NT2/D1 (cell line): ENCODE measurements at regions not wholly inside any gene's neighbourhood (a gene's known extent, or its start where the extent isn't known, plus 50 kb on each side); places are given as distances from the start of the nearest gene placed in this dataset.
A peak's percentile ranks its signal among the peaks of the same experiment; 100 is the strongest.

Source experiments
- DNase-seq: peaks from one replicate; pipeline ENCODE4 v3.0.0-alpha.2; 2011; ENCODE audit warnings: low read depth, low spot score
- H3K27me3 ChIP-seq: 2 replicates; pipeline ENCODE4 v1.6.0; 2011; ENCODE audit warnings: mild to moderate bottlenecking; ENCODE audit not compliant: insufficient read length, insufficient read depth
- H3K36me3 ChIP-seq: 2 replicates; pipeline ENCODE4 v1.6.1; 2011; ENCODE audit warnings: mild to moderate bottlenecking, low read length, mixed read lengths; ENCODE audit not compliant: insufficient read depth, insufficient read length
- H3K4me1 ChIP-seq: 2 replicates; pipeline ENCODE4 v1.5.1; 2011; ENCODE audit not compliant: insufficient read depth, insufficient read length
- H3K4me3 ChIP-seq: 2 replicates; pipeline ENCODE4 v1.5.1; 2011; ENCODE audit warnings: low read depth; ENCODE audit not compliant: insufficient read length
- H3K9ac ChIP-seq: 2 replicates; pipeline ENCODE4 v1.6.0; 2011; ENCODE audit warnings: low read depth; ENCODE audit not compliant: insufficient read length
- H3K9me3 ChIP-seq: 2 replicates; pipeline ENCODE4 v1.5.1; 2011; ENCODE audit warnings: mild to moderate bottlenecking, low read length; ENCODE audit not compliant: insufficient read depth
- SUZ12 ChIP-seq: IDR thresholded peaks from 2 replicates; pipeline ENCODE4 v1.6.1; 2011; ENCODE audit not compliant: insufficient read length, insufficient read depth; ENCODE audit errors: extremely low read depth
- YY1 ChIP-seq: IDR thresholded peaks from 2 replicates; pipeline ENCODE4 v1.6.1; 2011; ENCODE audit not compliant: insufficient read length, insufficient read depth
- ZNF274 ChIP-seq: IDR thresholded peaks from 2 replicates; pipeline ENCODE4 v1.6.1; 2011; ENCODE audit warnings: mild to moderate bottlenecking, low read depth, low read length

- Histone ChIP-seq H3K9me3 (0 out of 2 replicates have a peak, but pooled peaks cover under 1% of the 10 kb centered on the region), H3K4me3 (no peak overlapping the region), H3K27me3 (no peaks in the 10 kb centered on the region), H3K9ac (no peak overlapping the region), H3K4me1 (peaks cover 3% of the 10 kb centered on the region), H3K36me3 (no peaks in the 10 kb centered on the region)
- no peak for TF ChIP-seq ZNF274
- TF ChIP-seq SUZ12: no peak
- no peak for TF ChIP-seq YY1
- no peak for DNase-seq
These were observed 76.8 kb downstream of the OLIG3 start for GRCh38 chr6:137417396-137417795.

- DNase-seq: no peak
- Histone ChIP-seq H3K27me3 (no peaks in the 10 kb centered on the region), H3K36me3 (no peaks in the 10 kb centered on the region), H3K9me3 (no peaks in the 10 kb centered on the region), H3K4me1 (peaks cover 3% of the 10 kb centered on the region), H3K4me3 (no peak overlapping the region), H3K9ac (no peak overlapping the region)
- TF ChIP-seq ZNF274 (no peak), SUZ12 (no peak), YY1 (no peak)
These were observed 77.7 kb downstream of the OLIG3 start for GRCh38 chr6:137416376-137417109.

GRCh38 chr6:137415834-137416190 lies 78.4 kb downstream of the OLIG3 start:
- DNase-seq: no peak
- Histone ChIP-seq H3K4me1 (peaks cover 3% of the 10 kb centered on the region), H3K27me3 (no peaks in the 10 kb centered on the region), H3K36me3 (no peaks in the 10 kb centered on the region), H3K9me3 (no peaks in the 10 kb centered on the region), H3K9ac (no peak overlapping the region), H3K4me3 (no peak overlapping the region)
- TF ChIP-seq YY1: no peak
- TF ChIP-seq ZNF274: no peak
- TF ChIP-seq SUZ12: no peak

GRCh38 chr6:137415127-137415833 lies 78.9 kb downstream of the OLIG3 start:
- H3K9ac ChIP-seq: peak overlapping the region; percentile 61
- H3K27me3 ChIP-seq: no peaks in the 10 kb centered on the region
- peaks cover 3% of the 10 kb centered on the region for H3K4me1 ChIP-seq
- H3K9me3 ChIP-seq: no peaks in the 10 kb centered on the region
- no peak for DNase-seq
- H3K36me3 ChIP-seq: no peaks in the 10 kb centered on the region
- no peak for TF ChIP-seq YY1
- TF ChIP-seq SUZ12: no peak
- TF ChIP-seq ZNF274: no peak
- H3K4me3 ChIP-seq: peak overlapping the region; percentile 26

- Histone ChIP-seq H3K36me3 (no peaks in the 10 kb centered on the region), H3K27me3 (no peaks in the 10 kb centered on the region), H3K4me1 (peaks cover 3% of the 10 kb centered on the region), H3K9ac (no peak overlapping the region), H3K4me3 (no peak overlapping the region), H3K9me3 (no peaks in the 10 kb centered on the region)
- no peak for DNase-seq
- TF ChIP-seq YY1 (no peak), ZNF274 (no peak), SUZ12 (no peak)
These were observed 79.6 kb downstream of the OLIG3 start for GRCh38 chr6:137414599-137414998.

- DNase-seq: no peak
- peaks cover 3% of the 10 kb centered on the region for H3K4me1 ChIP-seq
- no peaks in the 10 kb centered on the region for H3K27me3 ChIP-seq
- no peak for TF ChIP-seq SUZ12
- TF ChIP-seq ZNF274: no peak
- no peak for TF ChIP-seq YY1
- H3K4me3 ChIP-seq: no peak overlapping the region
- no peaks in the 10 kb centered on the region for H3K36me3 ChIP-seq
- H3K9ac ChIP-seq: no peak overlapping the region
- no peaks in the 10 kb centered on the region for H3K9me3 ChIP-seq
These were observed 80.7 kb downstream of the OLIG3 start for GRCh38 chr6:137413482-137413881.

- no peak for DNase-seq
- no peak overlapping the region for H3K4me3 ChIP-seq
- no peaks in the 10 kb centered on the region for H3K27me3 ChIP-seq
- H3K9ac ChIP-seq: no peak overlapping the region
- no peaks in the 10 kb centered on the region for H3K9me3 ChIP-seq
- TF ChIP-seq SUZ12 (no peak), ZNF274 (no peak), YY1 (no peak)
- no peaks in the 10 kb centered on the region for H3K36me3 ChIP-seq
- H3K4me1 ChIP-seq: peaks cover 3% of the 10 kb centered on the region
These were observed 81.6 kb downstream of the OLIG3 start for GRCh38 chr6:137412562-137412961.

- Histone ChIP-seq H3K4me1 (no peaks in the 10 kb centered on the region), H3K36me3 (no peaks in the 10 kb centered on the region), H3K9me3 (no peaks in the 10 kb centered on the region), H3K4me3 (no peak overlapping the region), H3K27me3 (no peaks in the 10 kb centered on the region), H3K9ac (no peak overlapping the region)
- TF ChIP-seq ZNF274 (no peak), SUZ12 (no peak), YY1 (no peak)
- no peak for DNase-seq
These were observed 84.9 kb downstream of the OLIG3 start for GRCh38 chr6:137409266-137409777.
